HL-60 (cell line): ENCODE measurements at regions not wholly inside any gene's neighbourhood (a gene's known extent, or its start where the extent isn't known, plus 50 kb on each side); places are given as distances from the start of the nearest gene placed in this dataset.
"Not testable (repeated sequence)": the region's sequence is repeated elsewhere in the genome, so short reads cannot be mapped to it uniquely, and the experiment has no call there.

ENCODE experiments used
- CTCF ChIP-seq: IDR thresholded peaks from one replicate; pipeline ENCODE4 v1.5.1; 2011; ENCODE audit warnings: low read length, control low read depth, inconsistent platforms; ENCODE audit not compliant: insufficient read depth
- GABPA ChIP-seq: IDR thresholded peaks from 2 replicates; pipeline ENCODE4 v1.6.1; 2012; ENCODE audit warnings: low read depth
- POLR2AphosphoS5 ChIP-seq: IDR thresholded peaks from 2 replicates; pipeline ENCODE4 v1.6.1; 2012; ENCODE audit warnings: low read depth

DNA sequence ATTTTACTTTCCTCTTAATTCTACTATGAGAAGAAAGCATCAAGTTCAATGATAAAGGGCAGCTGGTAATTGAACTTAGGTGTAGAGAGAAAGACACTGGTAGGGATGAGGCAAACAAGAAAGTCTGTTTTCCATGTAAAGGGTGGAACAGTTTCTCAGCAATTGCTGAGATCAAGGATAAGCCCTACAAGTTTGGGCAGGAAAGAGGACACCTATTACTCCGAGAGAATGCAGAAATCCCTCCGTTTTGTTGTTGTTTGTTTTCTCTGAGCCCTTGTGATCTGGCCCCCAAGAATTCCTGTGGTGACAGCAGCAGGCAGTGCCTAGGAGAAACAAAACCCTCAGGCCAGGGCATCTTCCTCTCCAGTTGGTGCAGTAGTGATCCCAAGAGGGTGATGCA lies 324.7 kb downstream of the SPATA31A6 start:
- TF ChIP-seq CTCF, GABPA, POLR2AphosphoS5: not testable (repeated sequence)
